GM19463 (cell line): ENCODE measurements at regions not wholly inside any gene's neighbourhood (a gene's known extent, or its start where the extent isn't known, plus 50 kb on each side); places are given as distances from the start of the nearest gene placed in this dataset.
"Not testable (repeated sequence)": the region's sequence is repeated elsewhere in the genome, so short reads cannot be mapped to it uniquely, and the experiment has no call there.

ENCODE experiments used
- ATAC-seq: cut with Tn5 transposase; IDR thresholded peaks from one replicate; pipeline ENCODE4 v1.9.1; 2021; ENCODE audit warnings: mild to moderate bottlenecking, moderate library complexity; ENCODE audit not compliant: unreplicated experiment

GRCh38 chr12:18794000-18794399 lies 56.1 kb downstream of the CAPZA3 start:
- ATAC-seq = no peak

GRCh38 chr12:18797604-18798003 lies 59.7 kb downstream of the CAPZA3 start:
- ATAC-seq = no peak

GRCh38 chr12:18798535-18799361 lies 60.8 kb downstream of the CAPZA3 start:
- ATAC-seq = no peak

- no peak for ATAC-seq
Observed at GRCh38 chr12:18799561-18799960, 61.6 kb downstream of the CAPZA3 start.

- ATAC-seq = no peak
Observed at GRCh38 chr12:18805516-18806248, 67.8 kb downstream of the CAPZA3 start.

- ATAC-seq = no peak
Observed at GRCh38 chr12:18807714-18808113, 69.8 kb downstream of the CAPZA3 start.

- no peak for ATAC-seq
Observed at GRCh38 chr12:18808221-18808620, 70.3 kb downstream of the CAPZA3 start.

GRCh38 chr12:18810537-18811253 lies 72.8 kb downstream of the CAPZA3 start:
- no peak for ATAC-seq

- no peak for ATAC-seq
Observed at GRCh38 chr12:18811273-18811672, 73.4 kb downstream of the CAPZA3 start.

GRCh38 chr12:18813753-18814152 lies 75.8 kb downstream of the CAPZA3 start:
- no peak for ATAC-seq

- no peak for ATAC-seq
Observed at GRCh38 chr12:18818579-18819268, 80.8 kb downstream of the CAPZA3 start.

GRCh38 chr12:18819484-18819883 lies 81.6 kb downstream of the CAPZA3 start:
- ATAC-seq = no peak

- ATAC-seq = no peak
Observed at GRCh38 chr12:18823461-18823860, 85.5 kb downstream of the CAPZA3 start.

- no peak for ATAC-seq
Observed at GRCh38 chr12:18824287-18824686, 86.4 kb downstream of the CAPZA3 start.

GRCh38 chr12:18825138-18825537 lies 87.2 kb downstream of the CAPZA3 start:
- no peak for ATAC-seq

GRCh38 chr12:18827913-18828312 lies 90.0 kb downstream of the CAPZA3 start:
- no peak for ATAC-seq

- no peak for ATAC-seq
Observed at GRCh38 chr12:18828483-18828882, 90.6 kb downstream of the CAPZA3 start.

GRCh38 chr12:18828987-18829386 lies 91.1 kb downstream of the CAPZA3 start:
- no peak for ATAC-seq

GRCh38 chr12:18832932-18833331 lies 95.0 kb downstream of the CAPZA3 start:
- not testable (repeated sequence) for ATAC-seq

- ATAC-seq = no peak
Observed at GRCh38 chr12:18837025-18837424, 99.1 kb downstream of the CAPZA3 start.

GRCh38 chr12:18837505-18837904 lies 99.6 kb downstream of the CAPZA3 start:
- ATAC-seq = no peak
